Muscle of leg (tissue), 3 donors: ENCODE measurements at regions not wholly inside any gene's neighbourhood (a gene's known extent, or its start where the extent isn't known, plus 50 kb on each side); places are given as distances from the start of the nearest gene placed in this dataset.

Experiments used
- DNase-seq: peaks from one replicate; pipeline ENCODE4 v3.0.0; 2013
- H3K27ac ChIP-seq: one replicate; pipeline ENCODE4 v1.5.1; 2013; ENCODE audit warnings: mild to moderate bottlenecking, low read length, control low read depth
- H3K27me3 ChIP-seq: one replicate; pipeline ENCODE4 v1.6.1; 2013; ENCODE audit warnings: low read length; ENCODE audit not compliant: control insufficient read depth, insufficient read depth
- H3K36me3 ChIP-seq: one replicate; pipeline ENCODE4 v1.6.1; 2013; ENCODE audit warnings: low read length; ENCODE audit not compliant: control insufficient read depth, insufficient read depth
- H3K4me1 ChIP-seq: one replicate; pipeline ENCODE4 v1.6.1; 2013; ENCODE audit warnings: low read length; ENCODE audit not compliant: control insufficient read depth, insufficient read depth
- H3K4me3 ChIP-seq: one replicate; pipeline ENCODE4 v1.5.1; 2013; ENCODE audit warnings: low read length, control low read depth
- H3K9me3 ChIP-seq: replicated peaks from 2 replicates; pipeline ENCODE4 v1.6.1; 2013; ENCODE audit warnings: low read depth, low read length; ENCODE audit not compliant: control insufficient read depth
- WGBS: methylation state at CpG from one replicate; pipeline ENCODE4 v1.1.5; 2013; ENCODE audit warnings: missing lambda C conversion rate; ENCODE audit not compliant: insufficient coverage; 5-methylcytosine and 5-hydroxymethylcytosine counted together

DNA sequence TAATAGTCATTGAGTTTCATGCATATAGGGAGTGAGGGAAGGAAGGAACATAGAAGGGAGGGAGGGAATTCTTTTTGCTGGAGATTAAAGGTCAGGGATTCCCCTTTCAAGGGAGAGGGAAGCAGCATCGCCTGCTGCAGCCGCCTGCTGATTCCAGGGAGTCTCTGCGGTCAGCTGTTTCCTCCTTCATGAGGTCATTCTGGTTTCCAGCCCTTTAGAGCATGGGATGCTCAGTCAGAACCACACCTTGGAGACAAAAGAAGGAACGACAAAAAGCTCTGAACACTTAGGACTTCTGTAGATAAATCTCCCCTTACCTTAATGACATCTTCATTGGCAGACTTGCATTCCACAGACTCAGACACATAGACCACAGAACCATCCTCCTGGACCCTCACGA, 923.0 kb upstream of the TMEM132C start:
- DNase-seq: no peak
- WGBS: 44% methylated on average over 4 of the region's 5 CpGs
- H3K4me1 ChIP-seq: no peaks in the 10 kb centered on the region

DNA sequence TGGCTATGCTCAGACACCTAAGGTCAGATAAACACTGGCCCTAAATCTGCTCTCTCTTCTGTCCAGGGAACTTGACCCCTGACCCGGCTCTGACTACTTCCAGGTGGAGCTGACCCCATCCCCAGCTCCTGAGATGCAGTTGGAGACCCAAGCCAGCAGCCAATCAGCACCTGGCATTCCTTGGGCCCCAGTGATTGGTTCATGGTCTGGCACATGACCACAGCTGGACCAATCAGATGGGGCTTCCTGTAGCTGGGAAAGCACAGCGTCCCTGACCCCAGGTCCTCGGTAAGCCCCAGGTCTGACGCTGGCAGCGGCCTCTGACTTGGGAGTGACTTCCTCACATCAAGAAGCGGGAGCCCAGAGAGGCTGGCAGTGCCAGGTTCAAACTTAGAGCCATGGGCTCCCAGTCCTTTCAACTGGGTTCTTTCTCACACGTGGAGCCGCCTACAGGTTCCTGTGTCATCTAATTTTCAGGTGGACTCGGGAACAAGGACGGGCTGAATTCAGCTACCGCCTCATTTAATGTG, 915.4 kb upstream of the TMEM132C start:
- WGBS: 83% methylated on average over 11 of the region's 11 CpGs
- no peak overlapping the region for H3K27ac ChIP-seq

More for the DNA sequence above, 923.0 kb upstream of the TMEM132C start:
- H3K36me3 ChIP-seq: no peaks in the 10 kb centered on the region
- no peaks in the 10 kb centered on the region for H3K9me3 ChIP-seq
- H3K27ac ChIP-seq: no peak overlapping the region
- no peaks in the 10 kb centered on the region for H3K27me3 ChIP-seq
- no peak overlapping the region for H3K4me3 ChIP-seq

DNA sequence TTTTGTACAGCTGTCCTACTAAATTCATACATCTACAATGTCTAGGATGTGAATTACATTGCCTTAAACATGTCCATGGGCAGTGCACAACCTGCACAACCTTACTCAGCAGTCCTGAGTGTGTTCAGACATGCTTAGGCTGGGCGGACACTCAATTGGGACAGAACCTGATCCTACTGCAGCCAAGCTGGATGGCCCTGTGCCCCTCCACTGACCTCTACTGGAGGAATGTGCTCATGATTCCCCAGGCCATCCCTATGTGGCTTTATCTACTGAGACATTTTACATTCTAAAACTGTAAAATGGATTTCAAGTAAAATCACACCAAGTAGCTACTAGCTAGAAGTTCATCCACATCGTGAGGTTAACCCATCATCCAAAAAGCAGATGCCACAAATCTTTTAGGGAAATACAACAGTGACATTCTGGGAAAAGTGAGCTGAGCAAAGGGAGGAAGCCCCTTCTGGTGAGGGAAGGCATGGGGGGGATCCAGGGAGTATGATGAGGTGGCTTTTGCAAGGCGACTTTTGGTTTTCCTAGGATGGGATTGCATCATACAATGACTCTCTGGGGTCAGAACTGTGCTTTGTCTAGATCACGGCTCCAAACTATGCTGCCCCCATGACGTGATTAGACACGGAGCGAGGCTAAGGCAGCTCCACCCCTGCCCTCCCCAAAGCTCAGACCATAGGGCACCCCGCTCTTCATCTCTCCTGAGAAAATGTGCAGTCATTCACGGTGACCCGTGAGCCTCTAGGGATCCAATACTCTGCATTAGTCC, 911.7 kb upstream of the TMEM132C start:
- no peak for DNase-seq
- WGBS: 55% methylated on average over 8 of the region's 10 CpGs
- no peaks in the 10 kb centered on the region for H3K27me3 ChIP-seq
- H3K36me3 ChIP-seq: no peaks in the 10 kb centered on the region
- H3K4me3 ChIP-seq: no peak overlapping the region
- H3K27ac ChIP-seq: no peak overlapping the region
- no peaks in the 10 kb centered on the region for H3K4me1 ChIP-seq
- H3K9me3 ChIP-seq: peaks cover 5% of the 10 kb centered on the region

More for the DNA sequence above, 915.4 kb upstream of the TMEM132C start:
- Histone ChIP-seq H3K27me3 (no peaks in the 10 kb centered on the region), H3K4me1 (no peaks in the 10 kb centered on the region), H3K4me3 (no peak overlapping the region), H3K9me3 (peaks cover 5% of the 10 kb centered on the region), H3K36me3 (no peaks in the 10 kb centered on the region)
- DNase-seq: no peak

DNA sequence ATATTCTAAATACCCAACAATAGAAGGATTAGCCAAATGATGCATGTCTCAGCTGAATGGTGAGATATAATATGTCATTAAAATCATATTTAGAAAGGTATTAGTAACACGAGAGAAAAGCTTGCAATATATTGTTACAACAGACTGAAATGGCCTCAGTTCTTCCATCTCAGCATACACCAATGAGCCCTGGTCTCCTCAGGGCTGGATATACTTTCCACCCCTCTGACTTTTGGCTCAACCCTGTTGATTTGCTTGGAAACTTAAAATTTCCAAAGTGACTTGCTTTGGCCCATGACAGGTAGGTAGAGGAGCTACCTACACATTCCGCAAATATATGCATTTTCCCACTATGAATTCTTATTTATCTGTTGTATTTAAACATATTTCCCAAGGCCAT, 908.1 kb upstream of the TMEM132C start:
- H3K27ac ChIP-seq: no peak overlapping the region
- H3K4me3 ChIP-seq: no peak overlapping the region
- no peaks in the 10 kb centered on the region for H3K4me1 ChIP-seq
- no peaks in the 10 kb centered on the region for H3K36me3 ChIP-seq
- WGBS: no CpG with 5 or more reads among the region's 2 CpGs
- no peaks in the 10 kb centered on the region for H3K9me3 ChIP-seq
- DNase-seq: peak; percentile 79
- H3K27me3 ChIP-seq: no peaks in the 10 kb centered on the region

DNA sequence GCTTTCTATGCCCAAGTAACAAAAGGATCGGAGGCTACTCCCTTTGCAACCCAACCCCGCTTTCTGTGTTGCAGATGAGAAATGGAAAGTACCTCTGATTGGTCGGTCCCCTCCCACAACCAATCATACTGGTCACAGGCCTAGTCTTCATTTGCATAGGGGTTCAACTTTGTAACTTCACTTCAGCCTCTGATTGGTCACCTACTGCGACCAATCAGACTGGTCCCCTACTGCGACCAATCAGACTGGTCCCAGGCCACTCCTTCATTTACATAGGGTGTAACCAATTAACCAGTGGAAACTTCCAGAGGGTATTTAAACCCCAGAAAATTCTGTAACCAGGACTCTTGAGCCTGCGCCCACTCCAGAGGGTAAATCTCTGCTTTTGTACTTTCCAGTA, 906.4 kb upstream of the TMEM132C start:
- Histone ChIP-seq H3K4me3 (no peak overlapping the region), H3K36me3 (no peaks in the 10 kb centered on the region), H3K4me1 (no peaks in the 10 kb centered on the region), H3K27me3 (no peaks in the 10 kb centered on the region), H3K27ac (no peak overlapping the region), H3K9me3 (no peaks in the 10 kb centered on the region)
- WGBS: 84% methylated on average over 4 of the region's 6 CpGs
- DNase-seq: peak; percentile 32

DNA sequence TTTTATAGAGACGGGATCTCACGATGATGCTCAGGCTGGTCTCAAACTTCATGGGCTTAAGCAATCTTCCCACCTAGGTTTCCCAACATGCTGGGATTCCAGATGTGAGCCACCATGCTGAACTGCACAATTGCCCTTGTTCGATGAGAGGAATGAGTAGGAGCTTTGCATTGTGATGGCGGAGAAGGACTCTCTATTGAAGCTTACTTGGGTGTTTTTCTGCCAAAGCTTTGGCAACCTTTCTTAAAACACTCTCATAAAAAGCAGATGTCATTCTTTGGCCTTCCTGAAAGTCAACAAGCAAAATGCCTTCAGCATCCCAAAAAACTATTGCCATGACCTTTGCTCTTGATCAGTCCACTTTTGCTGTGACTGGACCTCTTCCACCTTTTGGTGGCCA, 904.8 kb upstream of the TMEM132C start:
- Histone ChIP-seq H3K27me3 (no peaks in the 10 kb centered on the region), H3K27ac (no peak overlapping the region), H3K9me3 (no peaks in the 10 kb centered on the region), H3K4me1 (no peaks in the 10 kb centered on the region), H3K36me3 (no peaks in the 10 kb centered on the region), H3K4me3 (no peak overlapping the region)
- WGBS: 80% methylated on average over 1 of the region's 4 CpGs
- DNase-seq: no peak

DNA sequence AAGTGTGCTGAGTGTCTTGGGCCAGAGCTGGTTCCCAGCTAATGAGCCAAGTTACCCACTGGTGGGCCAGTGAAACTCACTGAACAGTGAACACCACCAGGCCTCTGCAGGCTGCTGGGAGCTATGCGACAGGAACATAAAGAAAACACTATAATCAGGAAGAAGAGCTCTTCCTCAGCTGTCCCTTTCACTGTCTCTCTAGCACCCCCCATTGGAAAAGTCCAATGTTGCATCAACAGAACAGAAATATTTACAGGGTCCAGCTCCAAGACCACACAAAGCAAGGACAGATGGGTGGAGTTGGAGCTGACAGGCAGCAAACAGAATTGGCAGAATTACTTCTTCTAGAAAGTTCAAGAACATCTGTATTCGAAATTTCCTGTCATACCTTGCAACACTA, 903.6 kb upstream of the TMEM132C start:
- no peaks in the 10 kb centered on the region for H3K9me3 ChIP-seq
- DNase-seq: no peak
- H3K27me3 ChIP-seq: no peaks in the 10 kb centered on the region
- no peak overlapping the region for H3K4me3 ChIP-seq
- no peaks in the 10 kb centered on the region for H3K36me3 ChIP-seq
- no peaks in the 10 kb centered on the region for H3K4me1 ChIP-seq
- WGBS: no CpG with 5 or more reads among the region's 2 CpGs
- H3K27ac ChIP-seq: no peak overlapping the region

DNA sequence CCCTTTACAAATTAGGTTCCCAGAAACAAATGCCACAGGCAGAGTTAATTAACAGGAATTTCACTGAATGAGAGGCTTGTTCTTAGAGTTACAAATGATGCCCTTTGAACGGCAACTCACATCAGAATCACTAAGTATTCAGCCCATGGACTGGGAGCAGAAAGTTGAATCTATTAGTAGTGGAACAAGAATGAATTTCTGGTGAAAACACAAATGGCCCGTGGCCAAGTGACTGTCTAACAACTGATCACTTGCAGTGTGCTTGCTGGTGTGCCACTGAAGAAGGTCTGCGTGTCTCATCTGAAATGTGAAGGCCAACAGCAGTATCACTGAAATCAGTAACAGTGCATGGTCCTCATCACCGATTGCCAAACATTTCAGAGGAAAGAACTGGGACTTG, 893.4 kb upstream of the TMEM132C start:
- Histone ChIP-seq H3K9me3 (no peaks in the 10 kb centered on the region), H3K27me3 (no peaks in the 10 kb centered on the region), H3K27ac (no peak overlapping the region)

DNA sequence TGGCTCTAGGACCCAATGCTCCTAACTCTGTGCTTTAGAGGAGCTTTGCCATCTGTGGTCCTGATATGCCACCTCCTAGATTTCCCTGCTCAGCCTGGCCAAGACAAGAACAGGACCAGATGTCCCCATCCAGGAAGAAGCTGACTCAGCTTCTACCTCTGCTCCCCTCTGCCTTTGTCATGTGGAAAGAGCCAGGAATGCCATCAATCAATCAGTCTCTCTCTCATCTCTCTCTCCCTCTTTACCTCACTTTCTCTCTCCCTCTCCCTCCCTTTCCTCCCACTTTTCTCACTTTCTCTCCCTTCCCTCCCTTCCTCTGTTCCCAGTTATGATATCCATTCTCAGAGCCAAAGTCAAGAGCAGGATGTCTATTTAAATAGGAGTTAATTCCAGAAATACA, 892.5 kb upstream of the TMEM132C start:
- Histone ChIP-seq H3K4me1 (no peaks in the 10 kb centered on the region), H3K4me3 (no peak overlapping the region), H3K36me3 (no peaks in the 10 kb centered on the region), H3K27me3 (no peaks in the 10 kb centered on the region), H3K9me3 (no peaks in the 10 kb centered on the region), H3K27ac (no peak overlapping the region)
- no peak for DNase-seq

More for the DNA sequence above, 893.4 kb upstream of the TMEM132C start:
- DNase-seq: no peak
- Histone ChIP-seq H3K4me1 (no peaks in the 10 kb centered on the region), H3K4me3 (no peak overlapping the region), H3K36me3 (no peaks in the 10 kb centered on the region)
- WGBS: 86% methylated on average over 2 of the region's 4 CpGs

DNA sequence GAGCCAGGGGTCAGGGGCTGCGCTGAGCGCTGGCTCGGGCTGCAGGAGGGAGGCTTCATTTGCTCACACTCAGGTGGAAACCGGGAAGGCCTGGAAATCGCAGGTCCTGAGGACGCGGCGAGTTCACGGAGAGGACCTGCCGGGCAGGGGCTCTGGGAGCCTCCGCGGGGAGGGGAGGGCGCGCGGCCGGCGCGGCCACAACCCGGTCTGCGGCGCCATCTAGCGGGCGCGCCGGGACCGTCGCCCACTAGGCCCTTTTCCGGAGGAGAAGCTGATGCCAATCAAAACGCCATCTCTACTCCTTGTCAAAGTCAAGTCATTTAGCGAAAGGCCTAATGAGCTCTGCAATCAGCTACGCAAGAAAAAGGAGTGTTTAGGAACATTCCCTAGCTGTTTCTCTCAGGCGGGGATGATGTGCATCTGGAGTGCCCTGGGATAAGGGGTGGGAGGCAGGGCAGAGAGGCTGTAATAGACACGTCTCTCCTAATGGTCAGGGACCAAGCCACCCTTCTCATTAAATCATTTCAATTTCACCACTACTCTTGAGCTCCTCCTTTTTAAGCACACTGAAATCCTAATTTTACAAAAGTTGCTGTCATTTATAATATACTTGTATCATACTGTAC, 885.8 kb upstream of the TMEM132C start:
- DNase-seq: peak; percentile 47
- Histone ChIP-seq H3K27me3 (peaks cover 2% of the 10 kb centered on the region), H3K4me1 (no peaks in the 10 kb centered on the region), H3K36me3 (no peaks in the 10 kb centered on the region), H3K4me3 (no peak overlapping the region), H3K27ac (no peak overlapping the region), H3K9me3 (no peaks in the 10 kb centered on the region)
- 2% methylated on average over 30 of the region's 33 CpGs for WGBS
